PC-9 (cell line): ENCODE measurements at regions not wholly inside any gene's neighbourhood (a gene's known extent, or its start where the extent isn't known, plus 50 kb on each side); places are given as distances from the start of the nearest gene placed in this dataset.

Experiments used
- EZH2 ChIP-seq: fragments of 200-600 bp; sonication (generic); IDR thresholded peaks from 2 replicates; pipeline ENCODE4 v1.8.0; 2017; ENCODE audit warnings: antibody characterized with exemption, low read depth
- TF ChIP-seq, protein P1 (sequence below): fragments of 200-600 bp; sonication (generic); conservative IDR thresholded peaks from 2 replicates; pipeline ENCODE4 v1.6.1; 2017; ENCODE audit warnings: mixed run types, antibody characterized with exemption, mild to moderate bottlenecking, moderate library complexity

DNA sequence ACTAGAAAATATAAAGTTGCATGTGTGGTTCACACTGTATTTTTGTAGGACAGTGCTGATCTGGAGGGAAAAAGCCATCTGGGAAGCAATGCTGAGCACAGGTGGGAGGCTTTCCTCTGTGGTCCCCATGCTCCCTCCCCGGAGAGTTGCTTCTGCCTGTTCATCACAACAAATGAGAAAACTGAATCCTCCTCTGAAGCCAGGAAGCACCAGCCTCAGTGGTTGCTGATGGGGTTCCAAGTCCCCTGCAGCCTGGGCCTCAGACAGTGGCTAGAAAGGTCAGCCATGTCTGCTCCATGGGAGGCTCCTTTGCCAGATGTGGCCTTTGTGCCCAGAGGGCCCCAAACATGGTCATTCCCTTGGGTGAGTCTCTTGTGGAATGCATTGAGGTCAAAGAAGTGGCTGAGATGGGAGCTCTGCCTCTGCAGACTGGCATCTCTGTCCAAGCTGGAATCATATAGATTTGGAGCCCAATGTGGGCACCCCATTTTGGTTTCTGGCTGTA lies 77.6 kb downstream of the C5orf15 start:
- TF ChIP-seq, protein P1, sequence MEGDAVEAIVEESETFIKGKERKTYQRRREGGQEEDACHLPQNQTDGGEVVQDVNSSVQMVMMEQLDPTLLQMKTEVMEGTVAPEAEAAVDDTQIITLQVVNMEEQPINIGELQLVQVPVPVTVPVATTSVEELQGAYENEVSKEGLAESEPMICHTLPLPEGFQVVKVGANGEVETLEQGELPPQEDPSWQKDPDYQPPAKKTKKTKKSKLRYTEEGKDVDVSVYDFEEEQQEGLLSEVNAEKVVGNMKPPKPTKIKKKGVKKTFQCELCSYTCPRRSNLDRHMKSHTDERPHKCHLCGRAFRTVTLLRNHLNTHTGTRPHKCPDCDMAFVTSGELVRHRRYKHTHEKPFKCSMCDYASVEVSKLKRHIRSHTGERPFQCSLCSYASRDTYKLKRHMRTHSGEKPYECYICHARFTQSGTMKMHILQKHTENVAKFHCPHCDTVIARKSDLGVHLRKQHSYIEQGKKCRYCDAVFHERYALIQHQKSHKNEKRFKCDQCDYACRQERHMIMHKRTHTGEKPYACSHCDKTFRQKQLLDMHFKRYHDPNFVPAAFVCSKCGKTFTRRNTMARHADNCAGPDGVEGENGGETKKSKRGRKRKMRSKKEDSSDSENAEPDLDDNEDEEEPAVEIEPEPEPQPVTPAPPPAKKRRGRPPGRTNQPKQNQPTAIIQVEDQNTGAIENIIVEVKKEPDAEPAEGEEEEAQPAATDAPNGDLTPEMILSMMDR: no peak
- no peak for TF ChIP-seq EZH2
